AG10803 (cell line): ENCODE measurements at regions not wholly inside any gene's neighbourhood (a gene's known extent, or its start where the extent isn't known, plus 50 kb on each side); places are given as distances from the start of the nearest gene placed in this dataset.

ENCODE experiments used
- DNase-seq: peaks from one replicate; pipeline ENCODE4 v3.0.0; 2010; ENCODE audit warnings: low read depth
- H3K4me3 ChIP-seq: 2 replicates; pipeline ENCODE4 v1.5.1; 2011; ENCODE audit warnings: mild to moderate bottlenecking, low read length, control low read depth
- CTCF ChIP-seq: conservative IDR thresholded peaks from 2 replicates; pipeline ENCODE4 v1.5.1; 2011; ENCODE audit warnings: mild to moderate bottlenecking, low read length, control low read depth, inconsistent platforms

- TF ChIP-seq CTCF, result no peak
- H3K4me3 ChIP-seq, result no peak overlapping the region
- no peak for DNase-seq
Observed at GRCh38 chr7:22664988-22665798, 61.8 kb upstream of the IL6 start.

- TF ChIP-seq CTCF, result no peak
- DNase-seq, result no peak
Observed at GRCh38 chr7:22663721-22664120, 63.3 kb upstream of the IL6 start.

DNA sequence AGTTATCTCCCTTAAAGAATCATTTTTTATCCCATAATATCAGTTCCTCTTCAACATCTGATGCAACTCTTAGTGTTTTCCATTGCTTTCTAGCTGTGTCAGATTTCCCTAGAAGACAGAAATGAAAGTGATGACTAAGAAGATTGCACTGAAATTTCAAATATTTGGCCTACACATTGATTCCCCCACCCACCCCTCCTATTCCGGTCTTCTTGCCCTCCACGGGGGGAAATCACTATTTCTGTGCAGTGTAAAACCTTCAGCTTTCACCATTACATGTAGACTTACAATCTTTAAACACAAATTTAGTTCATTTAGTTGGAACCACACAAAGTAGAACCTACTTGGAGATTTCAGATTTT lies 63.7 kb upstream of the IL6 start:
- peak; percentile 81 for DNase-seq
- no peak for TF ChIP-seq CTCF
- H3K4me3 ChIP-seq, result no peak overlapping the region

More at GRCh38 chr7:22663721-22664120, 63.3 kb upstream of the IL6 start:
- H3K4me3 ChIP-seq, result no peak overlapping the region

DNA sequence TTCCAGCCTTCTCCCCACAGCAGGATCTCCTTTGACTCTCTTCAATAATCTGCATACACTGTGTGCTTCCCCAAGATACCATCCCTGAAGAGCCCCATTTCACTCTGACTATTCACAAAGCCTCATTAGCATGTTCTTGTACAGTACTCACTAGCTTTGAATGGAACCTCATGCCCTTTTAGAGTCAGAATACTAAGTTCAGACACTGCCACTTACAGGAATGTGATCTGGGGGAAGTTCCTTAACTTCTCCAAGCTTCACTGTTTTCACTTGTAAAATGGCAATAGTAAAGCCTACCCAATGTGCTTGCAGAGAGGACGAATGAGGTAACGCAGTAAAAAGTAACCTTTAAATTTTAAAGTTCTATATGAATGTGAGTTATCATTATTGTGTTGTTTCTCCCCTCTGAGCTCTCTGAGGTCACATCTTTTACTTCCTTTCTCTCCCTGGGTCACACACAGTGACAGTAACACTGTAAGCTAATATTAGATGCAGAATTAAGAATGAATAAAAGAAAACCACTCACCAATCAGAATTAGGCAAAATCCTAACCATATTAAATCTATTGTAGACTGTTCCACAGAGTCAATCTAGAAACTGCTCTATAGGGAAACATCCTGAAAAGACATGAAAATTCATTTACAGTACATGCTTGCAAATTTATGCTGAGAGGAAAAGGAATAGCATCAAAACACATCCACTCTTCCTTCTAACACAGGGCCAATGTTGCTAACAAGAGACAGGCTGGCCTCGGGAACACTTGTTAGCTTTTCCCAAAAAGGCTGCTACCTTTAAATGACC lies 64.2 kb upstream of the IL6 start:
- no peak overlapping the region for H3K4me3 ChIP-seq
- no peak for TF ChIP-seq CTCF
- no peak for DNase-seq

DNA sequence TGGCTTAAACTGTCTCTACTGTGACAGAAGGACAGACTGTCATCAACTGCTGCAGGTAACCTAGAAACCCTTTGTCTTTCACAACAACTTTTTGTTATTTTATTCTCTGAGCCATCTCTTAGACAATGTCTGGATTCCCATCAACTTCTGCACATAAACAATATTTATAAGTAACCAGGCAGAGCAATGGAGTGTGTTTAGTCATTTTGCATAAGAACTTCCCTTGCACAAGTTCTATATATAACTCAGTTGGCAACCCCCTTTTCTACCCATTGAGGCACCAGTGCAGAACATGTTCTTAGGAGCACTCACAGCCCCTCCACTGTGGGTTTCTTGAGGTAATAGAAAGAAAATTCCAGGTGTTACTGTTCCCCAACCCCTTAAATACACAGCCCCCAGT lies 65.0 kb upstream of the IL6 start:
- DNase-seq, result peak; percentile 34
- H3K4me3 ChIP-seq, result no peak overlapping the region
- TF ChIP-seq CTCF, result no peak

DNA sequence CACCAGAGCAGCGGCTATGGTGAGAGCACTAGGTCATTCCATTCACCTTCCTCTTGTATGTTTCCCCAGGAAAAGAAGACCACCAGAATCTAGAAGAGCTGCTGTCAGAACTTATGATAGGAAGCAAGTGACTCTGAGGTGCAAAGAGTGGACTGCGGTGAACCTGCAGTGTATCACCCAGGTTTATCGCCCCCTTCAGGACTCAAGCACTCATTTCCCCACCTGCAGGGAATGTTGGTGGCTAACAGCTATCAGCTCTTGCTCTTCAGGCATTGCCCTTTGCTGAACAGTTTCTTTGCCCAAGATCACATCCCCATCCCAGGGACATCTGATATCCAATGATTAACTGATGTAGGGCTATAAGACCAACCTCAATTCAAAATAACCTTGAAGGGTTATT lies 66.3 kb upstream of the IL6 start:
- H3K4me3 ChIP-seq, result no peak overlapping the region
- no peak for TF ChIP-seq CTCF
- DNase-seq, result no peak

DNA sequence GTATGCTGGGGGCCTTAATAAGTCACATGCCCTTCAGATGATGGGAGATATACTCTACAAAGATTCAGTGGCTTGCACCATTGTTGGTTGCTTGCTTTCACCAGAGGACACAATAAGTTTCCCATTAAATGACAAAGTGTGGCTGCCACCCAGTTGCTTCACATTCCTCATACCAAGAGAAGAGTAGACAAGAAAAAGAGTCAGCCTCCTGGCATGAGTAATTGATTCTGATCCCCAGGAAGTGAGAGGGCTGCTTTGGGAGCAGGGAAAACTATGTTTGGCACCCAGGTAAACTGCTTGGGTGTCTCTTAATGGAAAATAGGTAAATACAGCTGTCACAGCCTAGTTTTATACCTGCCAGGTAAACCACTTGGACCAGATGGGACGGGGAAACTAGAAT lies 66.7 kb upstream of the IL6 start:
- peak; percentile 40 for DNase-seq
- H3K4me3 ChIP-seq, result no peak overlapping the region
- TF ChIP-seq CTCF, result no peak
